ENCODE measurements at regions not wholly inside any gene's neighbourhood (a gene's known extent, or its start where the extent isn't known, plus 50 kb on each side); places are given as distances from the start of the nearest gene placed in this dataset.

DNA sequence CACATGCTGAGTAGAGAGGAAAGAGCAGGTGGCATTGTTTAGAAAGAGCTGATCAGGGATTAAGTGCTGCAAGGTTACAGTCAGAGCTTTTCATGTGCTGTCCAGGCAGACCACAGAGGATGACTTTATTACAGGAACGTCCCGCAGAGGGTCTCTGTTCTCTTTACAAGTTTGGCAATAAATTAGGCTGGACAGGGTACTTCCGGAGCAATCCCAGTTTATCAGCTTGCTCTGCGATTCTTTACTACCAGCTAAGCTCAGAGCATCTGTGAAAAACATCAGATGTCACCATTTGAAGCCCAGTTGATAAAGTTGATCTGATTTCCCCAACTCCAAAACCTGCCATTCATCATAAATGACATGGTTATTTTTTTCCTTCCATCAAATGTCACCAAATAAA is 633.1 kb downstream of the NLGN4X start:
- DNase-seq (no peak), ATAC-seq (no peak)
- H3K36me3 ChIP-seq (replicated peaks in 1 of 2; ENCODE audit: insufficient read depth in 1 of 2, low read depth in 2 of 2), result no peaks in the 10 kb centered on the region
- TF ChIP-seq POLR2A (IDR thresholded peaks at IDR 0.05), result no peak
- TF ChIP-seq, protein P1, sequence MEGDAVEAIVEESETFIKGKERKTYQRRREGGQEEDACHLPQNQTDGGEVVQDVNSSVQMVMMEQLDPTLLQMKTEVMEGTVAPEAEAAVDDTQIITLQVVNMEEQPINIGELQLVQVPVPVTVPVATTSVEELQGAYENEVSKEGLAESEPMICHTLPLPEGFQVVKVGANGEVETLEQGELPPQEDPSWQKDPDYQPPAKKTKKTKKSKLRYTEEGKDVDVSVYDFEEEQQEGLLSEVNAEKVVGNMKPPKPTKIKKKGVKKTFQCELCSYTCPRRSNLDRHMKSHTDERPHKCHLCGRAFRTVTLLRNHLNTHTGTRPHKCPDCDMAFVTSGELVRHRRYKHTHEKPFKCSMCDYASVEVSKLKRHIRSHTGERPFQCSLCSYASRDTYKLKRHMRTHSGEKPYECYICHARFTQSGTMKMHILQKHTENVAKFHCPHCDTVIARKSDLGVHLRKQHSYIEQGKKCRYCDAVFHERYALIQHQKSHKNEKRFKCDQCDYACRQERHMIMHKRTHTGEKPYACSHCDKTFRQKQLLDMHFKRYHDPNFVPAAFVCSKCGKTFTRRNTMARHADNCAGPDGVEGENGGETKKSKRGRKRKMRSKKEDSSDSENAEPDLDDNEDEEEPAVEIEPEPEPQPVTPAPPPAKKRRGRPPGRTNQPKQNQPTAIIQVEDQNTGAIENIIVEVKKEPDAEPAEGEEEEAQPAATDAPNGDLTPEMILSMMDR (IDR thresholded peaks at IDR 0.05), result no peak
- no peak overlapping the region for H3K27ac ChIP-seq
- no peaks in the 10 kb centered on the region for H3K27me3 ChIP-seq
- WGBS, 2 donors, result 32 to 37% methylated on average over 3 to 4 of the region's 4 CpGs
- H3K9me3 ChIP-seq, result no peaks in the 10 kb centered on the region
- no peak overlapping the region for H3K4me3 ChIP-seq
- intact Hi-C loops (cut with DNase I), result no loop called here
- no peaks in the 10 kb centered on the region for H3K4me1 ChIP-seq

DNA sequence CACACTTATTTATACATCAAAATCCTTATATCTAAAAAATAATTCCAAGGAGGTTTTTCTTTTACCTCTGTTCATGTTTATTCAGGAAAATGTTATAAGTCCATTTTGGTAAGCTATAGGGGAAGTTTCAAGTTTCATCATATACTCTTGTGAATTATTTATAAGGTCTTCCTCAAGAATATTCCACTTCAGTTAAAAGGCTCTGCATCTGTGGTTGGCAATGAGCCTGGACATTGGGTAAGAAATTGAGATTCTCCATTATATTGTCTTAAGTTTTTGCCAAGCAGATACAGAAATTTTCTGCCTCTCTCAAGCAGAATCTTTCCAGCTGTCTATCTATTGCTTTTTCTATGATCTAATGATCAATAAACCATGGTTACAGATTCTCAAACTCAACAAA is 641.9 kb downstream of the NLGN4X start:
- no peak for ATAC-seq
- Histone ChIP-seq H3K27ac (no peak overlapping the region), H3K9me3 (no peaks in the 10 kb centered on the region), H3K4me1 (no peaks in the 10 kb centered on the region), H3K27me3 (no peaks in the 10 kb centered on the region), H3K4me3 (no peak overlapping the region), H3K36me3 (replicated peaks in 1 of 2; ENCODE audit: insufficient read depth in 1 of 2, low read depth in 2 of 2) (no peaks in the 10 kb centered on the region)
- TF ChIP-seq POLR2A (IDR thresholded peaks at IDR 0.05), result no peak
- TF ChIP-seq, protein P1 (IDR thresholded peaks at IDR 0.05), result no peak
- DNase-seq, result no peak
- intact Hi-C loops (cut with DNase I), result no loop called here

- no peaks in the 10 kb centered on the region for H3K36me3 ChIP-seq (replicated peaks in 1 of 2; ENCODE audit: insufficient read depth in 1 of 2, low read depth in 2 of 2)
- H3K27ac ChIP-seq, result no peak overlapping the region
- H3K9me3 ChIP-seq, result no peaks in the 10 kb centered on the region
- H3K27me3 ChIP-seq, result no peaks in the 10 kb centered on the region
- no peak overlapping the region for H3K4me3 ChIP-seq
- intact Hi-C loops (cut with DNase I), result no loop called here
- DNase-seq, result no peak
- TF ChIP-seq, protein P1 (IDR thresholded peaks at IDR 0.05), result no peak
- TF ChIP-seq POLR2A (IDR thresholded peaks at IDR 0.05), result no peak
- no peak for ATAC-seq
- H3K4me1 ChIP-seq, result no peaks in the 10 kb centered on the region
- WGBS, 2 donors, result 42 to 86% methylated on average over 1 of the region's 1 CpG
Measured at GRCh38 chrX:5575407-5575806, 653.3 kb downstream of the NLGN4X start.

DNA sequence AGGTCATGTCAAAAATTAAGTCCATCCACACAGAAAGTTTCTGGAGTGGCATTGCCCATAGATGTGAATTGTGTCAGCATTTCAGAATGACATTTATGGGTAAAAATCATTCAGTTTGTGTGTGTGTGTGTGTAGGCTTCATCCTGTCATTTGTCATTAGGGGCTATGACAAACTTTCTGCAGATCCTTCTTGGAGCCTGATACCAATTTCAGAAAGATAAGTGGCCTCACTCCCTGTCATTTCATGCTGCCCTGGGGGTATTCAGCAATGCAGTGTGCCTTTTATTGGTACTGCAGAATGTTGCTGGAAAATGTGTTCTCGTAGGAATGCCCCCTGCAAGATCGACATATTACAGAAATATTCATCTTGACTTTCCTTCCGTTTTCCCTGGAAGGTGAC is 659.7 kb downstream of the NLGN4X start:
- DNase-seq, result no peak
- 47 to 80% methylated on average over 3 of the region's 3 CpGs for WGBS, 2 donors
- ATAC-seq, result no peak
- H3K27ac ChIP-seq, result no peak overlapping the region
- no peaks in the 10 kb centered on the region for H3K9me3 ChIP-seq
- H3K4me1 ChIP-seq, result no peaks in the 10 kb centered on the region
- H3K4me3 ChIP-seq, result no peak overlapping the region
- TF ChIP-seq, protein P1 (IDR thresholded peaks at IDR 0.05), result no peak
- no peak for TF ChIP-seq POLR2A (IDR thresholded peaks at IDR 0.05)
- H3K36me3 ChIP-seq (replicated peaks in 1 of 2; ENCODE audit: insufficient read depth in 1 of 2, low read depth in 2 of 2), result no peaks in the 10 kb centered on the region
- H3K27me3 ChIP-seq, result no peaks in the 10 kb centered on the region
- intact Hi-C loops (cut with DNase I), result no loop called here

- 34 to 41% methylated on average over 2 of the region's 2 CpGs for WGBS, 2 donors
- intact Hi-C loops (cut with DNase I), result no loop called here
- no peak for ATAC-seq
Measured at GRCh38 chrX:5559386-5559785, 669.3 kb downstream of the NLGN4X start.

More at GRCh38 chrX:5559386-5559785, 669.3 kb downstream of the NLGN4X start:
- Histone ChIP-seq H3K27me3 (no peaks in the 10 kb centered on the region), H3K27ac (no peak overlapping the region), H3K4me3 (no peak overlapping the region), H3K9me3 (no peaks in the 10 kb centered on the region), H3K4me1 (no peaks in the 10 kb centered on the region), H3K36me3 (replicated peaks in 1 of 2; ENCODE audit: insufficient read depth in 1 of 2, low read depth in 2 of 2) (no peaks in the 10 kb centered on the region)
- TF ChIP-seq, protein P1 (IDR thresholded peaks at IDR 0.05), result no peak
- no peak for TF ChIP-seq POLR2A (IDR thresholded peaks at IDR 0.05)
- DNase-seq, result no peak
